ENCODE measurements at regions not wholly inside any gene's neighbourhood (a gene's known extent, or its start where the extent isn't known, plus 50 kb on each side); places are given as distances from the start of the nearest gene placed in this dataset.
"Not testable (repeated sequence)": the region's sequence is repeated elsewhere in the genome, so short reads cannot be mapped to it uniquely, and the experiment has no call there.

DNA sequence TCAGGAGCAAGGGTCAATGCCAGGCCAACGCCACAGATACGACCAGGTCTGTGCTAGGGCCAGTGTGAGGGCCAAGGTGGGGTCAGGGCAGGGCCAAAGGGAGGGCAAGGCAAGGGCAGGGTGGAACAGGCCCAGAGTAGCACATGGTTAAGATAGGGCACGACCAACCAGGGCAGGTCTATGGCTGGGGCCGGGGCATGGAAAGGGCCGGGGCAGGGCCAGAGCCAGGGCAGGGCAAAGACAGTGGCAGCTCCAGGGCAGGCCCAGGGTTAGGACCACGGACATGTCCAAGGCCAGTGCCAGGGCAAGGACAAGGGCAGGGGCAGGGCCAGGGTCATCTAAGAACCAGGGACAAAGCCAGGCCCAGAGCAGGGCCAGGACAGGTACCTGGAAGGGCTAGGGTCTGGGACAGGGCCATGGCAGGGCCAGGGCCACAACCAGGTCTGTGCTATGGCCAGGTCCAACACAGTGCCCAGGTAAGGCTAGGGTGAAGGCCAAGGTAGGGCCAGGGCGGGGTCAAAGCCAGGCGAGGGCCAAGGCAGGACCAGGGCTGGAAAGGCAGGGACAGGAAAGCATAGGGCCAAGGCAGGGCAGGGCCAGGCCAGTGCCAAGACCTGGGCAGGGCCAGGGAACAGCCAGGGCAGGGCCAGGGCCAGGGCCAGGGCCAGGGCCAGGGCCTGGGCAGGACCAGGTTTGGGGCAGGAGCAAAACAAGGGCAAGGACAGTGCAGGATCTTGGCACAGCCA lies 404.7 kb downstream of the ZNF33B start:
- not testable (repeated sequence) for TF ChIP-seq POLR2A (IDR thresholded peaks at IDR 0.05)
- TF ChIP-seq, protein P1, sequence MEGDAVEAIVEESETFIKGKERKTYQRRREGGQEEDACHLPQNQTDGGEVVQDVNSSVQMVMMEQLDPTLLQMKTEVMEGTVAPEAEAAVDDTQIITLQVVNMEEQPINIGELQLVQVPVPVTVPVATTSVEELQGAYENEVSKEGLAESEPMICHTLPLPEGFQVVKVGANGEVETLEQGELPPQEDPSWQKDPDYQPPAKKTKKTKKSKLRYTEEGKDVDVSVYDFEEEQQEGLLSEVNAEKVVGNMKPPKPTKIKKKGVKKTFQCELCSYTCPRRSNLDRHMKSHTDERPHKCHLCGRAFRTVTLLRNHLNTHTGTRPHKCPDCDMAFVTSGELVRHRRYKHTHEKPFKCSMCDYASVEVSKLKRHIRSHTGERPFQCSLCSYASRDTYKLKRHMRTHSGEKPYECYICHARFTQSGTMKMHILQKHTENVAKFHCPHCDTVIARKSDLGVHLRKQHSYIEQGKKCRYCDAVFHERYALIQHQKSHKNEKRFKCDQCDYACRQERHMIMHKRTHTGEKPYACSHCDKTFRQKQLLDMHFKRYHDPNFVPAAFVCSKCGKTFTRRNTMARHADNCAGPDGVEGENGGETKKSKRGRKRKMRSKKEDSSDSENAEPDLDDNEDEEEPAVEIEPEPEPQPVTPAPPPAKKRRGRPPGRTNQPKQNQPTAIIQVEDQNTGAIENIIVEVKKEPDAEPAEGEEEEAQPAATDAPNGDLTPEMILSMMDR (IDR thresholded peaks at IDR 0.05) = not testable (repeated sequence)

Measured in lower leg skin (tissue), 3 donors.